Stimulated activated CD4-positive, alpha-beta T cell treated with anti-CD3 and anti-CD28 coated beads, Interleukin-15, amount 100 ng/mL, for 24 hours (primary cell): ENCODE measurements at regions not wholly inside any gene's neighbourhood (a gene's known extent, or its start where the extent isn't known, plus 50 kb on each side); places are given as distances from the start of the nearest gene placed in this dataset.

Experiments
- DNase-seq: peaks from one replicate; pipeline ENCODE4 v3.0.0-alpha.2; 2020

GRCh38 chr2:188077757-188078156 lies 213.9 kb upstream of the GULP1 start:
- DNase-seq: no peak

- DNase-seq: no peak
Observed at GRCh38 chr2:188078534-188078933, 213.1 kb upstream of the GULP1 start.

- no peak for DNase-seq
Observed at GRCh38 chr2:188079196-188079595, 212.5 kb upstream of the GULP1 start.

GRCh38 chr2:188085421-188085820 lies 206.3 kb upstream of the GULP1 start:
- no peak for DNase-seq

GRCh38 chr2:188089901-188090300 lies 201.8 kb upstream of the GULP1 start:
- no peak for DNase-seq

- DNase-seq: no peak
Observed at GRCh38 chr2:188091220-188091619, 200.5 kb upstream of the GULP1 start.

GRCh38 chr2:188092734-188093133 lies 198.9 kb upstream of the GULP1 start:
- no peak for DNase-seq

- DNase-seq: no peak
Observed at GRCh38 chr2:188096910-188097309, 194.8 kb upstream of the GULP1 start.

- no peak for DNase-seq
Observed at GRCh38 chr2:188102881-188103280, 188.8 kb upstream of the GULP1 start.

- no peak for DNase-seq
Observed at GRCh38 chr2:188114014-188114413, 177.7 kb upstream of the GULP1 start.

GRCh38 chr2:188117706-188118105 lies 174.0 kb upstream of the GULP1 start:
- DNase-seq: no peak

GRCh38 chr2:188118431-188118830 lies 173.2 kb upstream of the GULP1 start:
- no peak for DNase-seq

GRCh38 chr2:188119112-188119838 lies 172.4 kb upstream of the GULP1 start:
- no peak for DNase-seq

- DNase-seq: no peak
Observed at GRCh38 chr2:188122985-188123384, 168.7 kb upstream of the GULP1 start.

- no peak for DNase-seq
Observed at GRCh38 chr2:188129677-188130076, 162.0 kb upstream of the GULP1 start.

- DNase-seq: no peak
Observed at GRCh38 chr2:188130317-188130716, 161.4 kb upstream of the GULP1 start.

GRCh38 chr2:188131281-188131680 lies 160.4 kb upstream of the GULP1 start:
- DNase-seq: no peak

- DNase-seq: no peak
Observed at GRCh38 chr2:188132385-188132784, 159.3 kb upstream of the GULP1 start.

- DNase-seq: no peak
Observed at GRCh38 chr2:188134241-188134640, 157.4 kb upstream of the GULP1 start.

GRCh38 chr2:188138313-188138712 lies 153.4 kb upstream of the GULP1 start:
- DNase-seq: no peak

- no peak for DNase-seq
Observed at GRCh38 chr2:188142088-188142487, 149.6 kb upstream of the GULP1 start.

GRCh38 chr2:188142636-188143295 lies 148.9 kb upstream of the GULP1 start:
- DNase-seq: no peak

- no peak for DNase-seq
Observed at GRCh38 chr2:188145885-188146284, 145.8 kb upstream of the GULP1 start.

- no peak for DNase-seq
Observed at GRCh38 chr2:188146888-188147287, 144.8 kb upstream of the GULP1 start.

GRCh38 chr2:188151670-188152069 lies 140.0 kb upstream of the GULP1 start:
- no peak for DNase-seq
